Mesenchymal stem cell (in vitro differentiated cells and primary cell): ENCODE measurements at regions not wholly inside any gene's neighbourhood (a gene's known extent, or its start where the extent isn't known, plus 50 kb on each side); places are given as distances from the start of the nearest gene placed in this dataset.

ENCODE experiments used
- DNase-seq: peaks from one replicate; pipeline ENCODE4 v3.0.0-alpha.2; 2013
- H2AFZ ChIP-seq: one replicate; pipeline ENCODE4 v1.6.1; 2013; ENCODE audit warnings: low read depth, mild to moderate bottlenecking, control low read depth, inconsistent platforms, low read length, moderate library complexity
- H2AK5ac ChIP-seq: 2 replicates; pipeline ENCODE4 v1.6.1; 2013; ENCODE audit warnings: low read length, moderate library complexity, mild to moderate bottlenecking, inconsistent platforms; ENCODE audit not compliant: severe bottlenecking
- H2BK120ac ChIP-seq: one replicate; pipeline ENCODE4 v1.6.1; 2013; ENCODE audit warnings: low read depth, mild to moderate bottlenecking, inconsistent platforms, low read length, moderate library complexity
- H2BK12ac ChIP-seq, 2 experiments: one replicate each; pipeline ENCODE4 v1.6.1; 2013; ENCODE audit warnings: inconsistent platforms in 2 of 2, low read length in 2 of 2, mild to moderate bottlenecking in 2 of 2, moderate library complexity in 2 of 2, control low read depth in 1 of 2
- H2BK15ac ChIP-seq: one replicate; pipeline ENCODE4 v1.6.1; 2013; ENCODE audit warnings: mild to moderate bottlenecking, low read depth, inconsistent platforms; ENCODE audit not compliant: poor library complexity, severe bottlenecking
- H2BK5ac ChIP-seq: 2 replicates; pipeline ENCODE4 v1.6.1; 2013; ENCODE audit warnings: low read depth, mild to moderate bottlenecking, low read length, control low read depth, inconsistent platforms; ENCODE audit not compliant: poor library complexity, severe bottlenecking
- H3K14ac ChIP-seq, 2 experiments: one replicate each; pipeline ENCODE4 v1.6.1; 2013; ENCODE audit warnings: inconsistent platforms in 2 of 2, low read length in 2 of 2, control low read depth in 1 of 2, mild to moderate bottlenecking in 1 of 2, moderate library complexity in 1 of 2
- H3K18ac ChIP-seq, 2 experiments: one replicate each; pipeline ENCODE4 v1.6.1; 2013; ENCODE audit warnings: inconsistent platforms in 2 of 2, low read length in 2 of 2, control low read depth in 1 of 2, low read depth in 1 of 2, mild to moderate bottlenecking in 1 of 2
- H3K23ac ChIP-seq, 2 experiments: one replicate each; pipeline ENCODE4 v1.6.1; 2013; ENCODE audit warnings: inconsistent platforms in 2 of 2, low read length in 2 of 2, mild to moderate bottlenecking in 2 of 2, moderate library complexity in 2 of 2, control low read depth in 1 of 2
- H3K27ac ChIP-seq: 2 replicates; pipeline ENCODE4 v1.5.1; 2013; ENCODE audit warnings: mild to moderate bottlenecking, moderate library complexity, low read length, control low read depth, inconsistent platforms; ENCODE audit not compliant: poor library complexity, severe bottlenecking
- H3K27me3 ChIP-seq, 2 experiments: 2 replicates each; pipeline versions ENCODE4 v1.6.1 to v1.7.0; 2013; ENCODE audit warnings: low read length in 2 of 2, mild to moderate bottlenecking in 2 of 2, moderate library complexity in 2 of 2, control low read depth in 1 of 2, inconsistent platforms in 1 of 2; ENCODE audit not compliant: control insufficient read depth in 1 of 2, insufficient read depth in 1 of 2
- H3K36me3 ChIP-seq, 2 experiments: 2 replicates each; pipeline versions ENCODE4 v1.6.1 to v1.7.0; 2013; ENCODE audit warnings: low read length in 2 of 2, control low read depth in 1 of 2, inconsistent platforms in 1 of 2, low read depth in 1 of 2, mild to moderate bottlenecking in 1 of 2; ENCODE audit not compliant: insufficient read depth in 2 of 2, control insufficient read depth in 1 of 2
- H3K4ac ChIP-seq, 2 experiments: one replicate each; pipeline ENCODE4 v1.6.1; 2013; ENCODE audit warnings: inconsistent platforms in 2 of 2, low read length in 2 of 2, mild to moderate bottlenecking in 2 of 2, moderate library complexity in 2 of 2, control low read depth in 1 of 2, low read depth in 1 of 2
- H3K4me1 ChIP-seq: 2 replicates; pipeline ENCODE4 v1.6.1; 2013; ENCODE audit warnings: low read depth, low read length, control low read depth; ENCODE audit not compliant: control insufficient read depth, insufficient read depth
- H3K4me2 ChIP-seq: 2 replicates; pipeline ENCODE4 v1.6.1; 2013; ENCODE audit warnings: low read length, mild to moderate bottlenecking, inconsistent platforms; ENCODE audit not compliant: poor library complexity, severe bottlenecking
- H3K4me3 ChIP-seq, 2 experiments: 2 replicates each; pipeline versions ENCODE4 v1.5.1 to v1.7.0; 2013; ENCODE audit warnings: low read length in 2 of 2, mild to moderate bottlenecking in 2 of 2, control low read depth in 1 of 2, low read depth in 1 of 2; ENCODE audit not compliant: insufficient read depth in 1 of 2
- H3K79me1 ChIP-seq: replicated peaks from 2 replicates; pipeline ENCODE4 v1.6.1; 2013; ENCODE audit warnings: mild to moderate bottlenecking, control low read depth, low read length, inconsistent platforms; ENCODE audit not compliant: poor library complexity, severe bottlenecking
- H3K9ac ChIP-seq: 2 replicates; pipeline ENCODE4 v1.7.0; 2013; ENCODE audit warnings: mild to moderate bottlenecking, low read length, moderate library complexity
- H3K9me3 ChIP-seq: 2 replicates; pipeline ENCODE4 v1.7.0; 2013; ENCODE audit warnings: mild to moderate bottlenecking, low read length; ENCODE audit not compliant: control insufficient read depth
- H4K8ac ChIP-seq: one replicate; pipeline ENCODE4 v1.6.1; 2013; ENCODE audit warnings: inconsistent platforms, mild to moderate bottlenecking, low read length, moderate library complexity
- H4K91ac ChIP-seq: one replicate; pipeline ENCODE4 v1.6.1; 2013; ENCODE audit warnings: mild to moderate bottlenecking, low read length, inconsistent platforms
- WGBS: methylation state at CpG from one replicate; pipeline ENCODE4 v1.1.7; 2013; ENCODE audit warnings: mixed read lengths; 5-methylcytosine and 5-hydroxymethylcytosine counted together

DNA sequence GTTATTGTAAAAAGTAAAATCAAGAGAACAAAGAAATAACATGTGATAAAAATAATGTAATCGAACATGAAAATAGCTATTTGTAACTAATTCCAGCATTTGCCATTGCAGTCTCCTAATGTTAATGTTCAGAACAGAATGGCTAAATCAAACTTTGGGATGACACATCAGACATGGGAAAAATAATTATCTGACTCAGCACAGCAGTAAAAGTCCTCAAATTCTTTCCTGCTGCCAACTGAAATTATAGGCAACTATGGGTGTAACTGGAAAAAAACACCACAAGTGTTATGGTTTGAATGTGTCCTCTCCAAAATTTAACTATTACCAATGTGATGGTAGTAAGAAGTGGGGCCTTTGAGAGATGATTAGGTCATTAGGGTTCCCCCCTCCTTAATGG, 446.7 kb downstream of the C3orf38 start:
- Histone ChIP-seq H3K14ac (no peak overlapping the region), H3K4me3 (no peak overlapping the region), H2BK5ac (no peak overlapping the region), H2BK15ac (no peak overlapping the region), H3K23ac (no peak overlapping the region), H2BK12ac (no peak overlapping the region), H2AK5ac (no peak overlapping the region), H3K4ac (no peak overlapping the region), H3K18ac (no peak overlapping the region), H4K8ac (no peak overlapping the region), H3K4me1 (no peaks in the 10 kb centered on the region), H2AFZ (no peak overlapping the region), H3K4me2 (no peak overlapping the region), H4K91ac (no peak overlapping the region), H3K27ac (no peak overlapping the region), H3K36me3 (no peaks in the 10 kb centered on the region), H3K9me3 (no peaks in the 10 kb centered on the region), H3K79me1 (no peaks in the 10 kb centered on the region), H3K27me3 (no peaks in the 10 kb centered on the region), H3K9ac (no peak overlapping the region), H2BK120ac (no peak overlapping the region)
- DNase-seq, result no peak
- no CpG with 5 or more reads among the region's 1 CpG for WGBS

DNA sequence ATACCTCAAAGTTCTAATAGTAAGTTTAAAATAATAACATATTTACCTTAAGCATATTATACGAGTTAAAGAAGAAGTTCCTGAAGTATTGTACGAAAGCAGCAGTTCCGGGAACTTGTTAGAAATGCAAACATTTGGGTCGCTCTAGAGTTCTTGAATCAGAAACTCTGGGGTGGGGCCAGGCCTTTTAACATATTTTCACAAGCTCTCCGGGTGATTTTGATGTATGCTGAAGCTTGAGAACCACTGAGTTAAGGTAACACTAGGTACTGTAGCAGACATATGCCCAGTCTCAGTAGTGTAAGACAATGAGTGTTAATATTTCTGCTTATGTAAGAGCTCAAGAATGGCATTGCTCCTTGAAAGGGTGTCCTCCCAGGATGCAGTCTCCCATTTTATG, 461.1 kb downstream of the C3orf38 start:
- H3K4me3 ChIP-seq, result no peak overlapping the region
- whole genome bisulfite sequencing, result 97% methylated on average over 5 of the region's 5 CpGs
- H3K4me1 ChIP-seq, result no peaks in the 10 kb centered on the region
- H3K27me3 ChIP-seq, result no peaks in the 10 kb centered on the region
- no peak overlapping the region for H3K9ac ChIP-seq
- no peak overlapping the region for H3K27ac ChIP-seq
- no peak for DNase-seq
- H2AK5ac ChIP-seq, result no peak overlapping the region
- no peak overlapping the region for H4K91ac ChIP-seq
- no peak overlapping the region for H2BK5ac ChIP-seq
- no peaks in the 10 kb centered on the region for H3K9me3 ChIP-seq
- no peak overlapping the region for H2BK12ac ChIP-seq
- H3K4ac ChIP-seq, result no peak overlapping the region
- no peak overlapping the region for H2BK15ac ChIP-seq
- H2BK120ac ChIP-seq, result no peak overlapping the region
- no peak overlapping the region for H4K8ac ChIP-seq
- H3K79me1 ChIP-seq, result no peaks in the 10 kb centered on the region
- H3K14ac ChIP-seq, result no peak overlapping the region
- no peak overlapping the region for H2AFZ ChIP-seq
- H3K18ac ChIP-seq, result no peak overlapping the region
- H3K4me2 ChIP-seq, result no peak overlapping the region
- H3K36me3 ChIP-seq, result no peaks in the 10 kb centered on the region
- H3K23ac ChIP-seq, result no peak overlapping the region

DNA sequence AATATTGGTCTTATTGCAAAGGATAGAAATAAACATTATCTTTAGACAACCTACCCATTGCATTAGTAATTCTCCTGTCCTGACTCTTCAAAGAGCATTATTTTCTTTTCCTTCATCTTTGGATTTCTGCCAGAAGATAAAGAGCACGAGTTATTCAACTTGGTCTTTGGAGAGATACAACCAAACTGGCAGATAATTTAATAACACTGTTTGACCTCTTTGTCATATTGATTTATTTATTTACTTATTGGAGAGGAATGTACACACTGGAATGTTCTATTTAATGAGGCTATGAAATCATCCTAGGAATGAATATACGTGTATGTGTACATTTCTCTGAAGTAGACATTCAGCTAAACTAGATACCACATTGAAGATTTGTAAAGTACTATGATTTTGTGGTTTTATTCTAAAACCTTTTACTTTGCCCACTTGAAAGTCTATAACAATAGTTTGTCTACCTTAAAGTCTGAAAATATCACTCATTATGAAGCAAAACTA, 462.1 kb downstream of the C3orf38 start:
- no peak overlapping the region for H3K9ac ChIP-seq
- no peaks in the 10 kb centered on the region for H3K27me3 ChIP-seq
- no peaks in the 10 kb centered on the region for H3K79me1 ChIP-seq
- no peak overlapping the region for H2BK15ac ChIP-seq
- no peak for DNase-seq
- H2AK5ac ChIP-seq, result no peak overlapping the region
- H3K4me3 ChIP-seq, result no peak overlapping the region
- no peaks in the 10 kb centered on the region for H3K9me3 ChIP-seq
- H2AFZ ChIP-seq, result no peak overlapping the region
- H4K8ac ChIP-seq, result no peak overlapping the region
- H3K4me2 ChIP-seq, result no peak overlapping the region
- H3K18ac ChIP-seq, result no peak overlapping the region
- no peak overlapping the region for H3K14ac ChIP-seq
- no peak overlapping the region for H3K4ac ChIP-seq
- no peaks in the 10 kb centered on the region for H3K4me1 ChIP-seq
- H2BK12ac ChIP-seq, result no peak overlapping the region
- H3K23ac ChIP-seq, result no peak overlapping the region
- H2BK5ac ChIP-seq, result no peak overlapping the region
- H3K27ac ChIP-seq, result no peak overlapping the region
- H2BK120ac ChIP-seq, result no peak overlapping the region
- no peaks in the 10 kb centered on the region for H3K36me3 ChIP-seq
- no CpG with 5 or more reads among the region's 2 CpGs for WGBS
- no peak overlapping the region for H4K91ac ChIP-seq

DNA sequence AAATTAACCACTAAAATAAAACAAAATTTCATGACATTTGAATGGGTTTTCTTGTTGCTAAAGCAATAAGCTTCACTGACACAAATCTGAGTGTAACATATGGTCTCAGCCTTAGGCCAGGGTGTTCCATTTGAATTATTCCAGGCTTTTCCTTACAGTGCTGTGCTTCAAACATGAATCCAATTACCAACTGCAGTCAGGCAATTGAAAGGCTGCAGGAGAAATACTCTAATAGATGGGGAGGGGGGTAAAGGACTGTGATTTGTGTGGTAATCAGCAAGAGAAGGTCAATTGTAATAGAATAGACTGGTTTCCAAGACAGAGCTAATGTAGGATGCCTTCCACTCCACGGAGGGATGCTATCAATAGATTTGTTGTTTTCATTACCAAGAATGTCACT, 466.7 kb downstream of the C3orf38 start:
- no peak overlapping the region for H3K4me3 ChIP-seq
- H2AFZ ChIP-seq, result no peak overlapping the region
- no peak overlapping the region for H4K8ac ChIP-seq
- no peaks in the 10 kb centered on the region for H3K79me1 ChIP-seq
- no peak overlapping the region for H2AK5ac ChIP-seq
- H3K4ac ChIP-seq, result no peak overlapping the region
- H2BK12ac ChIP-seq, result no peak overlapping the region
- no peak for DNase-seq
- H3K27me3 ChIP-seq, result no peaks in the 10 kb centered on the region
- 67% methylated on average over 1 of the region's 1 CpG for WGBS
- no peak overlapping the region for H3K18ac ChIP-seq
- no peaks in the 10 kb centered on the region for H3K4me1 ChIP-seq
- H3K23ac ChIP-seq, result no peak overlapping the region
- H3K36me3 ChIP-seq, result no peaks in the 10 kb centered on the region
- no peak overlapping the region for H3K4me2 ChIP-seq
- no peak overlapping the region for H2BK5ac ChIP-seq
- no peak overlapping the region for H3K14ac ChIP-seq
- no peak overlapping the region for H2BK120ac ChIP-seq
- H3K27ac ChIP-seq, result no peak overlapping the region
- H2BK15ac ChIP-seq, result no peak overlapping the region
- H3K9ac ChIP-seq, result no peak overlapping the region
- no peak overlapping the region for H4K91ac ChIP-seq
- H3K9me3 ChIP-seq, result no peaks in the 10 kb centered on the region
